Thymus (tissue), 11 donors: ENCODE measurements at regions not wholly inside any gene's neighbourhood (a gene's known extent, or its start where the extent isn't known, plus 50 kb on each side); places are given as distances from the start of the nearest gene placed in this dataset.

ENCODE experiments used
- DNase-seq, 9 donors: peaks; one replicate each; pipeline ENCODE4 v3.0.0-alpha.2; 2013; ENCODE audit warnings: low spot score in 9 of 9, low read depth in 6 of 9, missing footprints in 1 of 9
- H3K27ac ChIP-seq, 2 donors: one replicate each; pipeline ENCODE4 v1.5.1; 2013; ENCODE audit warnings: control low read depth in 1 of 2, low read depth in 1 of 2, low read length in 1 of 2, mild to moderate bottlenecking in 1 of 2, moderate library complexity in 1 of 2
- H3K27me3 ChIP-seq, 2 donors: one replicate each; pipeline ENCODE4 v1.5.1; 2013; ENCODE audit warnings: low read length in 1 of 2; ENCODE audit not compliant: control insufficient read depth in 2 of 2, insufficient read depth in 1 of 2
- H3K36me3 ChIP-seq, 2 donors: one replicate each; pipeline ENCODE4 v1.5.1; 2013; ENCODE audit warnings: low read length in 1 of 2, mild to moderate bottlenecking in 1 of 2, moderate library complexity in 1 of 2; ENCODE audit not compliant: control insufficient read depth in 2 of 2, insufficient read depth in 2 of 2
- H3K4me1 ChIP-seq, 2 donors: one replicate each; pipeline ENCODE4 v1.5.1; 2013; ENCODE audit warnings: low read length in 2 of 2; ENCODE audit not compliant: control insufficient read depth in 2 of 2, insufficient read depth in 2 of 2
- H3K4me3 ChIP-seq, 2 donors: one replicate each; pipeline ENCODE4 v1.5.1; 2013; ENCODE audit warnings: low read length in 2 of 2, control low read depth in 1 of 2, mild to moderate bottlenecking in 1 of 2
- H3K9me3 ChIP-seq, 2 donors: one replicate each; pipeline ENCODE4 v1.5.1; 2013; ENCODE audit warnings: low read length in 1 of 2, mild to moderate bottlenecking in 1 of 2; ENCODE audit not compliant: control insufficient read depth in 2 of 2, insufficient read depth in 1 of 2
- WGBS: extraction: QIAGEN DNeasy Blood & Tissue Kit; methylation state at CpG from one replicate; pipeline ENCODE4 v1.1.7; 2013; 5-methylcytosine and 5-hydroxymethylcytosine counted together
- donor health status: healthy.

GRCh38 chr2:47656715-47657600 is 86.2 kb upstream of the KCNK12 start:
- no peak overlapping the region for H3K27ac ChIP-seq
- DNase-seq: no peak
- WGBS: 95% methylated on average over 8 of the region's 8 CpGs
- H3K27me3 ChIP-seq: no peaks in the 10 kb centered on the region
- no peaks in the 10 kb centered on the region for H3K9me3 ChIP-seq
- H3K36me3 ChIP-seq: no peaks in the 10 kb centered on the region
- no peak overlapping the region for H3K4me3 ChIP-seq
- no peaks in the 10 kb centered on the region for H3K4me1 ChIP-seq

- Histone ChIP-seq H3K9me3 (no peaks in the 10 kb centered on the region), H3K4me3 (no peak overlapping the region), H3K27me3 (no peaks in the 10 kb centered on the region), H3K36me3 (no peaks in the 10 kb centered on the region), H3K4me1 (no peaks in the 10 kb centered on the region), H3K27ac (no peak overlapping the region)
- WGBS: 96% methylated on average over 2 of the region's 2 CpGs
- no peak for DNase-seq
Observed at GRCh38 chr2:47655563-47655880, 84.7 kb upstream of the KCNK12 start.

GRCh38 chr2:47654790-47655562 is 84.2 kb upstream of the KCNK12 start:
- Histone ChIP-seq H3K36me3 (no peaks in the 10 kb centered on the region), H3K27ac (no peak overlapping the region), H3K27me3 (no peaks in the 10 kb centered on the region), H3K4me1 (no peaks in the 10 kb centered on the region), H3K9me3 (no peaks in the 10 kb centered on the region), H3K4me3 (no peak overlapping the region)
- WGBS: 85% methylated on average over 15 of the region's 15 CpGs
- DNase-seq: no peak

- no peak overlapping the region for H3K4me3 ChIP-seq
- WGBS: 87% methylated on average over 20 of the region's 20 CpGs
- no peaks in the 10 kb centered on the region for H3K36me3 ChIP-seq
- H3K27ac ChIP-seq: no peak overlapping the region
- no peaks in the 10 kb centered on the region for H3K9me3 ChIP-seq
- H3K27me3 ChIP-seq: no peaks in the 10 kb centered on the region
- no peaks in the 10 kb centered on the region for H3K4me1 ChIP-seq
- DNase-seq: no peak
Observed at GRCh38 chr2:47653902-47654789, 83.4 kb upstream of the KCNK12 start.

- DNase-seq: no peak
- 97% methylated on average over 6 of the region's 6 CpGs for WGBS
Observed at GRCh38 chr2:47653036-47653435, 82.3 kb upstream of the KCNK12 start.

GRCh38 chr2:47652061-47652690 is 81.4 kb upstream of the KCNK12 start:
- DNase-seq: no peak
- no peaks in the 10 kb centered on the region for H3K9me3 ChIP-seq
- WGBS: 76% methylated on average over 10 of the region's 10 CpGs

More at GRCh38 chr2:47653036-47653435, 82.3 kb upstream of the KCNK12 start:
- Histone ChIP-seq H3K27me3 (no peaks in the 10 kb centered on the region), H3K27ac (no peak overlapping the region), H3K9me3 (no peaks in the 10 kb centered on the region), H3K4me3 (no peak overlapping the region), H3K4me1 (no peaks in the 10 kb centered on the region), H3K36me3 (no peaks in the 10 kb centered on the region)

GRCh38 chr2:47651296-47651695 is 80.5 kb upstream of the KCNK12 start:
- no peaks in the 10 kb centered on the region for H3K9me3 ChIP-seq
- no peak overlapping the region for H3K27ac ChIP-seq
- H3K36me3 ChIP-seq: no peaks in the 10 kb centered on the region
- WGBS: 81% methylated on average over 5 of the region's 5 CpGs
- no peaks in the 10 kb centered on the region for H3K4me1 ChIP-seq
- H3K27me3 ChIP-seq: no peaks in the 10 kb centered on the region
- no peak overlapping the region for H3K4me3 ChIP-seq
- DNase-seq: no peak

More at GRCh38 chr2:47652061-47652690, 81.4 kb upstream of the KCNK12 start:
- Histone ChIP-seq H3K4me1 (no peaks in the 10 kb centered on the region), H3K27me3 (no peaks in the 10 kb centered on the region), H3K36me3 (no peaks in the 10 kb centered on the region), H3K4me3 (no peak overlapping the region), H3K27ac (no peak overlapping the region)

- no peaks in the 10 kb centered on the region for H3K27me3 ChIP-seq
- H3K4me3 ChIP-seq: no peak overlapping the region
- H3K4me1 ChIP-seq: no peaks in the 10 kb centered on the region
- no peak overlapping the region for H3K27ac ChIP-seq
- 95% methylated on average over 9 of the region's 9 CpGs for WGBS
- no peaks in the 10 kb centered on the region for H3K9me3 ChIP-seq
- no peak for DNase-seq
- no peaks in the 10 kb centered on the region for H3K36me3 ChIP-seq
Observed at GRCh38 chr2:47650001-47650535, 79.3 kb upstream of the KCNK12 start.
